22Rv1 (cell line): ENCODE measurements at regions not wholly inside any gene's neighbourhood (a gene's known extent, or its start where the extent isn't known, plus 50 kb on each side); places are given as distances from the start of the nearest gene placed in this dataset.

Experiments used
- CTCF ChIP-seq: fragments of 450-650 bp; IDR thresholded peaks from 2 replicates; pipeline ENCODE4 v1.5.1; 2017; ENCODE audit warnings: mild to moderate bottlenecking
- ZFX ChIP-seq: fragments of 450-650 bp; IDR thresholded peaks from 2 replicates; pipeline ENCODE4 v1.6.1; 2017; ENCODE audit warnings: antibody characterized with exemption, borderline replicate concordance

DNA sequence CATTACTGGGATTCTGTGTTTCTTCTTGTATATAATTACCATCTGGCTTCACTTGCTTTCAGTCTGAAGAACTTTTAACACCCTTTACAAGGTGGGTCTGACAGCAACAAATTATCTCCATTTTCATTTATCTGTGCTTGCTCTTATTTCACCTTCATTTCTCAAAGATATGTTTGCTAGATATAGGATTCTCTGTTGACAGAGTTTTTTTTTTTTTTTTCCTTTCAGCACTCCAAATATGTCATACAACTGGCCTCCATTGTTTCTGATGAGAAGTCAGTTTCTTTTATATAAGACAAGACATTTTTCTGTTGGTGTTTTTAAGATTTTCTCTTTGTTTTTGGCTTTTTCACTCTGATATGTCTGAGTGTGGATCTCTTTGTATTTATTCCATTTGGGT, 59.3 kb upstream of the TACR1 start:
- TF ChIP-seq CTCF (no peak), ZFX (no peak)
